H9 (cell line): ENCODE measurements at regions not wholly inside any gene's neighbourhood (a gene's known extent, or its start where the extent isn't known, plus 50 kb on each side); places are given as distances from the start of the nearest gene placed in this dataset.

Experiments
- DNase-seq: peaks from one replicate; pipeline ENCODE4 v3.0.0-alpha.2; 2017
- H2AFZ ChIP-seq: one replicate; pipeline ENCODE4 v1.6.1; 2013; ENCODE audit warnings: mild to moderate bottlenecking, low read length, control low read depth, moderate library complexity
- H2AK5ac ChIP-seq: 2 replicates; pipeline ENCODE4 v1.6.1; 2013; ENCODE audit warnings: low read length, control low read depth, mixed read lengths; ENCODE audit not compliant: insufficient read length
- H2BK120ac ChIP-seq: one replicate; pipeline ENCODE4 v1.6.1; 2013; ENCODE audit warnings: low read depth, mild to moderate bottlenecking, low read length, control low read depth, inconsistent platforms; ENCODE audit not compliant: poor library complexity, severe bottlenecking
- H2BK12ac ChIP-seq: 2 replicates; pipeline ENCODE4 v1.6.1; 2013; ENCODE audit warnings: low read length, control low read depth, mixed read lengths, low read depth; ENCODE audit not compliant: insufficient read length
- H2BK15ac ChIP-seq: 2 replicates; pipeline ENCODE4 v1.6.1; 2013; ENCODE audit warnings: low read depth, low read length, control low read depth
- H2BK20ac ChIP-seq: one replicate; pipeline ENCODE4 v1.6.1; 2013; ENCODE audit warnings: low read depth, mild to moderate bottlenecking, low read length, control low read depth, inconsistent platforms; ENCODE audit not compliant: poor library complexity, severe bottlenecking
- H2BK5ac ChIP-seq: 2 replicates; pipeline ENCODE4 v1.6.1; 2013; ENCODE audit warnings: low read length, control low read depth, mixed read lengths; ENCODE audit not compliant: insufficient read length
- H3K14ac ChIP-seq: 2 replicates; pipeline ENCODE4 v1.6.1; 2013; ENCODE audit warnings: low read length, control low read depth; ENCODE audit not compliant: insufficient read depth
- H3K18ac ChIP-seq: 2 replicates; pipeline ENCODE4 v1.6.1; 2013; ENCODE audit warnings: low read depth, mild to moderate bottlenecking, mixed read lengths, low read length, control low read depth; ENCODE audit not compliant: insufficient read length
- H3K23ac ChIP-seq: 2 replicates; pipeline ENCODE4 v1.6.1; 2013; ENCODE audit warnings: low read length, control low read depth, mixed read lengths, low read depth; ENCODE audit not compliant: insufficient read length
- H3K23me2 ChIP-seq: 2 replicates; pipeline ENCODE4 v1.6.1; 2013; ENCODE audit warnings: low read depth, mild to moderate bottlenecking, mixed read lengths, low read length, control low read depth; ENCODE audit not compliant: insufficient read length, poor library complexity, severe bottlenecking
- H3K27ac ChIP-seq: 2 replicates; pipeline ENCODE4 v1.5.1; 2013; ENCODE audit warnings: low read length, control low read depth, mixed read lengths, low read depth; ENCODE audit not compliant: insufficient read length
- H3K27me3 ChIP-seq: 2 replicates; pipeline ENCODE4 v1.6.1; 2013; ENCODE audit warnings: low read length, control low read depth, inconsistent platforms; ENCODE audit not compliant: insufficient read depth
- H3K4ac ChIP-seq: 2 replicates; pipeline ENCODE4 v1.6.1; 2013; ENCODE audit warnings: low read depth, mild to moderate bottlenecking, control low read depth, inconsistent platforms, low read length, moderate library complexity
- H3K4me1 ChIP-seq: 2 replicates; pipeline ENCODE4 v1.6.1; 2013; ENCODE audit warnings: low read length, control low read depth, inconsistent platforms; ENCODE audit not compliant: insufficient read depth
- H3K4me2 ChIP-seq: 2 replicates; pipeline ENCODE4 v1.6.1; 2013; ENCODE audit warnings: low read length, control low read depth, mixed read lengths; ENCODE audit not compliant: insufficient read length, insufficient read depth
- H3K56ac ChIP-seq: 2 replicates; pipeline ENCODE4 v1.6.1; 2013; ENCODE audit warnings: low read depth, mild to moderate bottlenecking, mixed read lengths, low read length, control low read depth; ENCODE audit not compliant: insufficient read length
- H3K79me1 ChIP-seq: 2 replicates; pipeline ENCODE4 v1.6.1; 2013; ENCODE audit warnings: low read depth, mild to moderate bottlenecking, moderate library complexity, low read length, control low read depth, inconsistent platforms; ENCODE audit not compliant: insufficient read depth, poor library complexity, severe bottlenecking
- H3K79me2 ChIP-seq: 2 replicates; pipeline ENCODE4 v1.6.1; 2013; ENCODE audit warnings: low read length, control low read depth, inconsistent platforms; ENCODE audit not compliant: insufficient read depth
- H3K9ac ChIP-seq: 2 replicates; pipeline ENCODE4 v1.6.1; 2013; ENCODE audit warnings: low read length, control low read depth, mixed read lengths; ENCODE audit not compliant: insufficient read length; ENCODE audit errors: extremely low read depth
- H3K9me3 ChIP-seq: one replicate; pipeline ENCODE4 v1.6.1; 2013; ENCODE audit warnings: low read depth, low read length, inconsistent platforms; ENCODE audit not compliant: control insufficient read depth
- H3T11ph ChIP-seq: one replicate; pipeline ENCODE4 v1.6.1; 2013; ENCODE audit warnings: mild to moderate bottlenecking, low read length, control low read depth, inconsistent platforms
- H4K20me1 ChIP-seq: one replicate; pipeline ENCODE4 v1.6.1; 2013; ENCODE audit not compliant: control insufficient read depth, insufficient read length, insufficient read depth
- H4K5ac ChIP-seq: 2 replicates; pipeline ENCODE4 v1.6.1; 2013; ENCODE audit warnings: low read depth, mild to moderate bottlenecking, mixed read lengths, low read length, control low read depth; ENCODE audit not compliant: insufficient read length
- H4K8ac ChIP-seq: replicated peaks from 2 replicates; pipeline ENCODE4 v1.6.1; 2013; ENCODE audit warnings: low read length, control low read depth, mixed read lengths, low read depth; ENCODE audit not compliant: insufficient read length
- H4K91ac ChIP-seq: 2 replicates; pipeline ENCODE4 v1.6.1; 2013; ENCODE audit warnings: low read depth, mild to moderate bottlenecking, moderate library complexity, mixed read lengths, low read length, control low read depth; ENCODE audit not compliant: insufficient read length
- H3K27ac Mint-ChIP-seq, 3 experiments: 2 replicates in 2 of 3; 3 replicates in 1 of 3; pipeline ENCODE4 v1.8.0; 2020 to 2021; ENCODE audit warnings: mixed read lengths in 3 of 3, mild to moderate bottlenecking in 1 of 3, moderate library complexity in 1 of 3
- H3K27me3 Mint-ChIP-seq: 2 replicates; pipeline ENCODE4 v1.8.0; 2021; ENCODE audit warnings: low read depth, mild to moderate bottlenecking, moderate library complexity, mixed read lengths
- H3K36me3 Mint-ChIP-seq, 3 experiments: 2 replicates in 2 of 3; 3 replicates in 1 of 3; pipeline ENCODE4 v1.8.0; 2020 to 2021; ENCODE audit warnings: low read depth in 3 of 3, mixed read lengths in 3 of 3; ENCODE audit not compliant: insufficient read depth in 1 of 3
- H3K4me1 Mint-ChIP-seq, 2 experiments: 2 replicates each; pipeline ENCODE4 v1.8.0; 2020; ENCODE audit warnings: mixed read lengths in 2 of 2
- H3K4me3 Mint-ChIP-seq, 2 experiments: 2 replicates in 1 of 2; 3 replicates in 1 of 2; pipeline ENCODE4 v1.8.0; 2020 to 2021; ENCODE audit warnings: mild to moderate bottlenecking in 2 of 2, mixed read lengths in 2 of 2, moderate library complexity in 1 of 2
- H3K9me3 Mint-ChIP-seq, 2 experiments: 2 replicates in 1 of 2; 3 replicates in 1 of 2; pipeline ENCODE4 v1.8.0; 2020; ENCODE audit warnings: mild to moderate bottlenecking in 2 of 2, mixed read lengths in 2 of 2, moderate library complexity in 1 of 2
- CTCF ChIP-seq: fragments of 200-600 bp; sonication (generic); conservative IDR thresholded peaks from 3 replicates; pipeline ENCODE4 v1.8.0; 2021; ENCODE audit warnings: antibody characterized with exemption, mild to moderate bottlenecking
- WGBS: extraction: QIAGEN DNeasy Blood & Tissue Kit; methylation state at CpG from one replicate; pipeline ENCODE4 v1.1.7; 2013; ENCODE audit warnings: missing lambda C conversion rate, low lambda C conversion rate, mixed read lengths; ENCODE audit not compliant: insufficient read length; ENCODE audit errors: extremely low coverage; 5-methylcytosine and 5-hydroxymethylcytosine counted together

GRCh38 chr9:7366121-7366520, 433.5 kb downstream of the DMAC1 start:
- Histone ChIP-seq H3K23me2 (no peaks in the 10 kb centered on the region), H3K79me2 (no peaks in the 10 kb centered on the region), H3K18ac (no peak overlapping the region), H3K9ac (no peak overlapping the region), H3K27ac (no peak overlapping the region), H4K5ac (no peak overlapping the region), H3K4me2 (no peak overlapping the region), H2AK5ac (no peak overlapping the region), H2AFZ (no peak overlapping the region), H2BK5ac (no peak overlapping the region), H4K91ac (no peak overlapping the region), H2BK12ac (no peak overlapping the region), H3T11ph (no peak overlapping the region), H3K27me3 (no peaks in the 10 kb centered on the region), H3K79me1 (no peaks in the 10 kb centered on the region), H3K14ac (no peak overlapping the region), H3K23ac (no peak overlapping the region), H3K4ac (no peak overlapping the region), H4K8ac (no peak overlapping the region), H4K20me1 (no peaks in the 10 kb centered on the region), H3K4me1 (no peaks in the 10 kb centered on the region), H2BK120ac (no peak overlapping the region), H3K9me3 (no peaks in the 10 kb centered on the region), H2BK20ac (no peak overlapping the region), H2BK15ac (no peak overlapping the region), H3K56ac (no peak overlapping the region)
- no peak overlapping the region for H3K27ac Mint-ChIP-seq
- no peaks in the 10 kb centered on the region for H3K27me3 Mint-ChIP-seq
- no peaks in the 10 kb centered on the region for H3K9me3 Mint-ChIP-seq
- DNase-seq, result no peak
- no peak for TF ChIP-seq CTCF
- no peak overlapping the region for H3K4me3 Mint-ChIP-seq
- WGBS, result no CpG with 5 or more reads among the region's 1 CpG
- no peaks in the 10 kb centered on the region for H3K36me3 Mint-ChIP-seq
- H3K4me1 Mint-ChIP-seq, result peaks cover 8 to 15% of the 10 kb centered on the region in 2 experiments
